T-cell (primary cell): ENCODE measurements at regions not wholly inside any gene's neighbourhood (a gene's known extent, or its start where the extent isn't known, plus 50 kb on each side); places are given as distances from the start of the nearest gene placed in this dataset.

ENCODE experiments used
- ATAC-seq, 4 experiments: fragments of 200-7000 bp in 3 of 4; fragments of 150-1000 bp in 1 of 4; cut with Tn5 transposase; replicated peaks in 1 of 4; 1 replicate in 3 of 4; 2 replicates in 1 of 4; pipeline ENCODE4 v1.10.0; 2021; ENCODE audit warnings: moderate library complexity in 3 of 4, mild to moderate bottlenecking in 2 of 4, moderate number of reproducible peaks in 1 of 4
- CTCF ChIA-PET, 2 donors: fragments of 300-600 bp; sonication (Branson Sonifier 250); formaldehyde crosslinking; loops; one replicate each; lab custom pipeline; 2022; ENCODE audit warnings: antibody characterized with exemption in 2 of 2; lab: Charles Lee
- POLR2A ChIA-PET, 2 donors: fragments of 300-600 bp; sonication (Branson Sonifier 250); formaldehyde crosslinking; loops; one replicate each; lab custom pipeline; 2022; ENCODE audit warnings: antibody characterized with exemption in 2 of 2; lab: Charles Lee
- DNase-seq, 35 experiments: peaks; one replicate each; pipeline versions ENCODE4 v3.0.0 to v3.0.0-alpha.2; 2013 to 2023
- H3K27ac ChIP-seq: one replicate; pipeline ENCODE4 v1.5.1; 2013; ENCODE audit warnings: low read length
- H3K27me3 ChIP-seq, 2 experiments: replicated peaks in 1 of 2; 1 replicate in 1 of 2; 2 replicates in 1 of 2; pipeline versions ENCODE4 v1.6.1 to v1.7.0; 2013; ENCODE audit warnings: low read length in 1 of 2, mixed read lengths in 1 of 2; ENCODE audit not compliant: control insufficient read depth in 2 of 2, insufficient read depth in 2 of 2; ENCODE audit errors: extremely low read depth in 1 of 2
- H3K36me3 ChIP-seq, 2 donors: 1 replicate in 1 of 2; 2 replicates in 1 of 2; pipeline versions ENCODE4 v1.6.1 to v1.7.0; 2013; ENCODE audit warnings: low read length in 1 of 2; ENCODE audit not compliant: control insufficient read depth in 2 of 2, insufficient read depth in 1 of 2; ENCODE audit errors: extremely low read depth in 1 of 2
- H3K4me1 ChIP-seq, 2 experiments: 1 replicate in 1 of 2; 2 replicates in 1 of 2; pipeline versions ENCODE4 v1.6.1 to v1.7.0; 2013; ENCODE audit warnings: low read length in 2 of 2, mixed read lengths in 1 of 2; ENCODE audit not compliant: insufficient read depth in 2 of 2, control insufficient read depth in 1 of 2; ENCODE audit errors: extremely low read depth in 1 of 2
- H3K4me3 ChIP-seq, 2 donors: 1 replicate in 1 of 2; 2 replicates in 1 of 2; pipeline versions ENCODE4 v1.5.1 to v1.7.0; 2013; ENCODE audit warnings: mild to moderate bottlenecking in 2 of 2, low read length in 1 of 2, moderate library complexity in 1 of 2; ENCODE audit not compliant: control insufficient read depth in 1 of 2; ENCODE audit errors: extremely low read depth in 1 of 2
- H3K9me3 ChIP-seq: 2 replicates; pipeline ENCODE4 v1.7.0; 2013
- H3K27ac Mint-ChIP-seq, 2 donors: one replicate each; pipeline ENCODE4 v1.8.0; 2020 to 2021; ENCODE audit warnings: mild to moderate bottlenecking in 2 of 2, mixed read lengths in 2 of 2
- H3K27me3 Mint-ChIP-seq, 2 donors: one replicate each; pipeline ENCODE4 v1.8.0; 2021 to 2022; ENCODE audit warnings: mixed read lengths in 2 of 2
- H3K36me3 Mint-ChIP-seq: one replicate; pipeline ENCODE4 v1.8.0; 2021; ENCODE audit warnings: mixed read lengths
- H3K4me1 Mint-ChIP-seq, 3 donors: one replicate each; pipeline ENCODE4 v1.8.0; 2020 to 2022; ENCODE audit warnings: mixed read lengths in 3 of 3, mild to moderate bottlenecking in 1 of 3
- H3K4me3 Mint-ChIP-seq, 3 donors: one replicate each; pipeline ENCODE4 v1.8.0; 2020 to 2022; ENCODE audit warnings: mild to moderate bottlenecking in 3 of 3, mixed read lengths in 3 of 3, moderate library complexity in 3 of 3
- H3K9me3 Mint-ChIP-seq, 3 donors: one replicate each; pipeline ENCODE4 v1.8.0; 2020 to 2022; ENCODE audit warnings: mixed read lengths in 3 of 3
- WGBS: methylation state at CpG from one replicate; pipeline ENCODE4 v1.1.5; 2013; ENCODE audit warnings: missing lambda C conversion rate; ENCODE audit not compliant: insufficient coverage; 5-methylcytosine and 5-hydroxymethylcytosine counted together

DNA sequence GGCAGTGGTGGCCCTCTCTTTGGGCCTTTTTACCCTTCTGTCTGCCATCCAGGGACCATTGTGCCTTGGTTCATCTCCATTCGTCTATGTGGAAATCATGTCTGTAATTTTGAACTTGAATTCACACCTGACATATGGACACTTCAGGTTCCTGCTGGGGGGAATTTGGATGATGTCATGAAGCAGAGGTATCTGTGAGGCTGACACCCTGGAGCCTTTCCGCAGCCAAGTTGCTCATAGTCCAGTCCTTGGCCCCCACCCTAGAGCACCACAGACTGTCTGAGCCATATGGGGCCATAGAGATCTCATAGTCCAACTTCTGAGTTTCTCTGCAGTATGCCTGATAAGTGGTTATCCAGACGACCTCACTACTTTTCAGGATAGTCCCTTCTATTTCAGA, 147.7 kb upstream of the CACNA1E start:
- CTCF ChIA-PET: no interaction called here
- POLR2A ChIA-PET: no interaction called here
- no CpG with 5 or more reads among the region's 3 CpGs for WGBS

GRCh38 chr1:181341026-181341632, 142.2 kb upstream of the CACNA1E start:
- Histone ChIP-seq H3K4me1 (peaks cover 0 to 8% of the 10 kb centered on the region in 2 experiments), H3K9me3 (no peaks in the 10 kb centered on the region), H3K27me3 (peaks cover 0 to 6% of the 10 kb centered on the region in 2 experiments), H3K27ac (no peak overlapping the region), H3K4me3 (no peak overlapping the region), H3K36me3 (no peaks in the 10 kb centered on the region)
- CTCF ChIA-PET: no interaction called here
- no peak overlapping the region for H3K4me3 Mint-ChIP-seq
- DNase-seq (no peak), ATAC-seq (no peak)
- peaks cover 11 to 18% (median 16%) of the 10 kb centered on the region in 3 donors for H3K4me1 Mint-ChIP-seq
- H3K27ac Mint-ChIP-seq: no peak overlapping the region
- POLR2A ChIA-PET: no interaction called here
- no peaks in the 10 kb centered on the region for H3K36me3 Mint-ChIP-seq
- no peaks in the 10 kb centered on the region for H3K27me3 Mint-ChIP-seq
- peaks cover 0 to 4% (median 3%) of the 10 kb centered on the region in 3 donors for H3K9me3 Mint-ChIP-seq
- WGBS: 96% methylated on average over 4 of the region's 6 CpGs

More for the DNA sequence above, 147.7 kb upstream of the CACNA1E start:
- no peak for ATAC-seq
- Mint-ChIP-seq H3K27ac (no peak overlapping the region), H3K4me1 (no peaks in the 10 kb centered on the region), H3K27me3 (no peaks in the 10 kb centered on the region), H3K9me3 (peaks cover 0 to 4% (median 3%) of the 10 kb centered on the region in 3 donors), H3K4me3 (no peak overlapping the region), H3K36me3 (no peaks in the 10 kb centered on the region)
- Histone ChIP-seq H3K4me1 (no peaks in the 10 kb centered on the region), H3K36me3 (no peaks in the 10 kb centered on the region), H3K9me3 (no peaks in the 10 kb centered on the region), H3K27ac (no peak overlapping the region), H3K27me3 (no peaks in the 10 kb centered on the region), H3K4me3 (no peak overlapping the region)
- DNase-seq: no peak

DNA sequence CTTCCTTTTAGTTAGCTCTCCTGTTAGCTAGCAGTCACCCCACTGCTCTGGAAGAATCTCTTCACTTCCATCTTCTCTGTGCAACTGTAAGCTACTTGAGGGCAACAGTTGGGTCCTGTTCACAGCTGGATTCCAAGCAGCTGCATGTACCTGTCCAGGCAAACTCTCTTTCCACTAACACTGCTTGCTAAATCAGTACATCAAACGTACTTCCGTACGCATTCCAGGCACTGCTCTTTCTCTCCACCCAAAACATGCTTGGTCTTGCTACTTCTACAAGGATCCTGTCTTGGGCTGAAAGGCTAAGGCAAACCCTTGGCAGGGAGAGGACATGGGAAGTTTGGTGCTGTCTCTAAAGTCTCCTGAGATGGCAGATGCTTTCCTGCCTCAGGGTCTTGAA, 139.2 kb upstream of the CACNA1E start:
- Histone ChIP-seq H3K4me1 (peaks cover 0 to 8% of the 10 kb centered on the region in 2 experiments), H3K36me3 (no peaks in the 10 kb centered on the region), H3K9me3 (no peaks in the 10 kb centered on the region), H3K27me3 (peaks cover 0 to 6% of the 10 kb centered on the region in 2 experiments), H3K4me3 (no peak overlapping the region), H3K27ac (no peak overlapping the region)
- no peak for DNase-seq
- 95% methylated on average over 3 of the region's 3 CpGs for WGBS
- peaks cover 11 to 19% (median 18%) of the 10 kb centered on the region in 3 donors for H3K4me1 Mint-ChIP-seq
- H3K27me3 Mint-ChIP-seq: no peaks in the 10 kb centered on the region
- no peak for ATAC-seq
- no peak overlapping the region for H3K27ac Mint-ChIP-seq
- POLR2A ChIA-PET: no interaction called here
- CTCF ChIA-PET: interaction anchor here in 1 of 2 donors (1.1 kb wide), 1 partner anchor 14 kb away, joined by 3 read pairs; no protein-coding TSS in a partner anchor
- no peaks in the 10 kb centered on the region for H3K36me3 Mint-ChIP-seq
- no peaks in the 10 kb centered on the region for H3K9me3 Mint-ChIP-seq
- H3K4me3 Mint-ChIP-seq: peak overlapping the region in 1 of 3 donors; percentile 19

GRCh38 chr1:181345146-181345545, 138.2 kb upstream of the CACNA1E start:
- peaks cover 11 to 19% (median 18%) of the 10 kb centered on the region in 3 donors for H3K4me1 Mint-ChIP-seq
- Histone ChIP-seq H3K27me3 (peaks cover 0 to 6% of the 10 kb centered on the region in 2 experiments), H3K9me3 (no peaks in the 10 kb centered on the region), H3K4me1 (peaks cover 0 to 8% of the 10 kb centered on the region in 2 experiments), H3K36me3 (no peaks in the 10 kb centered on the region), H3K27ac (no peak overlapping the region), H3K4me3 (no peak overlapping the region)
- DNase-seq: no peak
- H3K9me3 Mint-ChIP-seq: no peaks in the 10 kb centered on the region
- WGBS: 82% methylated on average over 3 of the region's 6 CpGs
- no peak overlapping the region for H3K27ac Mint-ChIP-seq
- CTCF ChIA-PET: interaction anchor here in 1 of 2 donors (1.1 kb wide), 1 partner anchor 13 kb away, joined by 3 read pairs; no protein-coding TSS in a partner anchor
- POLR2A ChIA-PET: interaction anchor here in 1 of 2 donors (0.6 kb wide), 1 partner anchor 23 kb away, joined by 4 read pairs; no protein-coding TSS in a partner anchor
- no peak for ATAC-seq
- H3K4me3 Mint-ChIP-seq: no peak overlapping the region
- no peaks in the 10 kb centered on the region for H3K27me3 Mint-ChIP-seq
- H3K36me3 Mint-ChIP-seq: no peaks in the 10 kb centered on the region

DNA sequence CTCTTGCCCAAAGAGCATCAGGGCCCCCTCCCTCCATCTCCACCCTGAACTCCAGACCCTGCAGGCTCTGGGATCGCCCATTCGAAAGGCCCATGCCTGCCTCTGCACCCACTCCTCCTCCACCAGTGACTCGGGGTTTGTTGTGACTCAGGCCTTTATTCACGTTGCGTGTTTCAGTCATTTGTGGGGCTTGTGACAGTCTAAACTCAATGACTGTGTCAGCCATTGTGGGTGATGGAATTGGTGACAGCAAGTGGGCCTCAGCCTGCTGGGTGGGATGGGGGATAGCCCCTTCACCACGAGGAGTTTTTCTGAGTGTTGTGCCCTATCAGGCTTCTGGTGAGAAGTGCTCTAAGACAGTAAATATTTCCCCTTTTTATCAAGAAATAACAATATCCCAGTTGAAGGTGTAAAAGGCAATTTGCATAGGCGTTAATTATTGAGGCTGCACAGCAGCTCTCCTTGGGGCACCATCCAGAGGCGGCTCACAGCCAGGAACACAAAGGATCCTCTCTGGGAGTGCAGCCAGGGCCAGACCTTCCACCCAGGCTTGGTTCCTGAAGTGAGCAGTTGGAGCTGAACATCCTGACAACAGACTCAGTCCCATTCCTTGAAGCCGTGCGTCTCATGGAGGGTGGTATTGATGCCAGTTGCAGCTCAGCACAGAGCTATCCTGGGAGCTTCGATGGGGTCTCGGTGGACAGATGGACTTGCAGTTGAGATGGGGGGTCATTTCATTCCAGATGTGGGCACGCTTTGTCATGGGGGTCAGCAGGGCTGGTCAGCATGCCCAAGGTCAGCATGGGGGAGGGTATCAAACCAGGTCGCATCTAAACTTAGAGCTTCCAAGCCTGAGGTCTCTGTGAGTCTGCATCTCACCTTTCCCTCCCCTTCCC, 135.6 kb upstream of the CACNA1E start:
- POLR2A ChIA-PET: no interaction called here

GRCh38 chr1:181349512-181349911, 133.8 kb upstream of the CACNA1E start:
- no peak overlapping the region for H3K27ac Mint-ChIP-seq
- POLR2A ChIA-PET: no interaction called here
- no peak for ATAC-seq

More for the DNA sequence above, 135.6 kb upstream of the CACNA1E start:
- Mint-ChIP-seq H3K4me3 (no peak overlapping the region), H3K9me3 (no peaks in the 10 kb centered on the region), H3K27me3 (no peaks in the 10 kb centered on the region), H3K4me1 (peaks cover 10 to 21% (median 18%) of the 10 kb centered on the region in 3 donors), H3K36me3 (no peaks in the 10 kb centered on the region), H3K27ac (no peak overlapping the region)
- H3K27ac ChIP-seq: no peak overlapping the region
- H3K36me3 ChIP-seq: no peaks in the 10 kb centered on the region
- H3K9me3 ChIP-seq: no peaks in the 10 kb centered on the region
- H3K4me3 ChIP-seq: no peak overlapping the region
- DNase-seq: no peak
- ATAC-seq: no peak
- H3K27me3 ChIP-seq: peaks cover 0 to 6% of the 10 kb centered on the region in 2 experiments
- CTCF ChIA-PET: no interaction called here
- WGBS: 82% methylated on average over 8 of the region's 14 CpGs
- H3K4me1 ChIP-seq: peaks cover 0 to 8% of the 10 kb centered on the region in 2 experiments

More at GRCh38 chr1:181349512-181349911, 133.8 kb upstream of the CACNA1E start:
- no peaks in the 10 kb centered on the region for H3K36me3 Mint-ChIP-seq
- Histone ChIP-seq H3K4me1 (no peaks in the 10 kb centered on the region), H3K27me3 (peaks cover 0 to 2% of the 10 kb centered on the region in 2 experiments), H3K36me3 (no peaks in the 10 kb centered on the region), H3K27ac (no peak overlapping the region), H3K4me3 (no peak overlapping the region), H3K9me3 (no peaks in the 10 kb centered on the region)
- H3K9me3 Mint-ChIP-seq: no peaks in the 10 kb centered on the region
- H3K27me3 Mint-ChIP-seq: no peaks in the 10 kb centered on the region
- 77% methylated on average over 2 of the region's 2 CpGs for WGBS
- H3K4me3 Mint-ChIP-seq: no peak overlapping the region
- peaks cover 0 to 11% (median 2%) of the 10 kb centered on the region in 3 donors for H3K4me1 Mint-ChIP-seq
- CTCF ChIA-PET: no interaction called here
- no peak for DNase-seq
